M059J (cell line): ENCODE measurements at regions not wholly inside any gene's neighbourhood (a gene's known extent, or its start where the extent isn't known, plus 50 kb on each side); places are given as distances from the start of the nearest gene placed in this dataset.
A peak's percentile ranks its signal among the peaks of the same experiment; 100 is the strongest.
"Not testable (repeated sequence)": the region's sequence is repeated elsewhere in the genome, so short reads cannot be mapped to it uniquely, and the experiment has no call there.

Source experiments
- DNase-seq: peaks from one replicate; pipeline ENCODE4 v3.0.0-alpha.2; 2012; ENCODE audit warnings: low read depth

DNA sequence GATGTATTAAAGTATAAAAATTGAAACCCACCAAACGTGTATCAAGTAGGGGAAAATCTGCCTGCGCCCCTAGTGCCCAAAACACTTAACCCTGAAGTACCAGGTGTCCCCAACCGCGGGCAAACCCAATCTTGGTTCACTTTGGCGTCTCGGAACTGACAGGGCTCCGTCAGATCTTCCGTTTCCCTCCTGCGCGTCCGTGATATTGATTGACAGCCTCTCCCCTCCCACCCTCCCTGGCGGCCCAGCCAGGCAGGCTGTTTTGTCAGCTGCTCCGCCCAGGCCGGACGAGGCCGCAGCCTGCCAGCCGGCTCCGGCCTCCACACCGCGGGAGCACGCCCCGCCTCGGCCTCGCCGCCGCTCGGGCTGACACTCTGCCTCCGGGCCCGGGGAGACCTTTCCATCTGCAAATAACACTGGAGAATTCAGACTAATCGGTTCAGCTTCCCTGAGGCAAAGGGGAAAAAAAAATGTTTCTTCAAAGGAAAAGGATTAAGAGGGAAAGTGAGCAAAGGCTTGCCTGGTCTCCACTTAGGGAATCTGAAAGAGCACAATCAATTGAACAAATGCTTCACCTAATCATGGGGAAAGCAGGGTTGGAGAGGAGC lies 234.9 kb upstream of the MCHR2 start:
- DNase-seq = peak; percentile 91

DNA sequence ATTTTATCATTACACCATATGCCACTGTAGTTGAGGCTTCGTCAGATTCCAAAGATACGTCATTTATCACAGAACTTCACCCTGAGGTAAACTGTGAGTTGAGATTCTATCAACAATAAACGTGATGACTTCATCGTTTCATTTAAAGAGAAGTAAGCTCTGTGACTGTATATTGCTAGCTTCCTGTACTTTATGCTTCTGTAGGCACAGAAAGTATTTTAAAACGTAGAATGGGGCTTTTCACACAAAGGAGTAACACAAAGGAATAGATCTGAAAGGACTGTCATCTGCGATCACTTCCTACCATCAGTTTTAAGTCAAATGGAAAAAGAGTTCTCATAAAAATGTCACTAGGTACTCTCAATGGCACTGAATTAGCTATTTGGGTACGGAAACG lies 234.4 kb upstream of the MCHR2 start:
- DNase-seq = peak; percentile 54

DNA sequence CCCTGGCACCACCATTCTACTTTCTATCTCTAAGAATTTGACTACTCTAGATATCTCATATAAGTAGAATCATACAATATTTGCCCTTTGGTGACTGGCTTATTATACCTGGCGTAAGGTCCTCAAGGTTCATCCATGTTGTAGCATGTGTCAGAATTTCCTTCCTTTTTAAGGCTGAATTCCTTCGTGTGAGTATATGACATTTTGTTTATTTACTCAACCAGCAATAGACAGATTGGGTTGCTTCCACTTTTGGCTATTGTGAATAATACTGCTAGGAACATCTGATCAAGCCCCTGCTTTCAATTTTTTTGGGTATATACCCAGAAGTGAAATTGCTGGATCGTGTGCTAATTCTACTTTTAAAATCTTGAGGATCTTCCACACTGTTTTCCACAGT lies 232.8 kb upstream of the MCHR2 start:
- peak; percentile 67 for DNase-seq

DNA sequence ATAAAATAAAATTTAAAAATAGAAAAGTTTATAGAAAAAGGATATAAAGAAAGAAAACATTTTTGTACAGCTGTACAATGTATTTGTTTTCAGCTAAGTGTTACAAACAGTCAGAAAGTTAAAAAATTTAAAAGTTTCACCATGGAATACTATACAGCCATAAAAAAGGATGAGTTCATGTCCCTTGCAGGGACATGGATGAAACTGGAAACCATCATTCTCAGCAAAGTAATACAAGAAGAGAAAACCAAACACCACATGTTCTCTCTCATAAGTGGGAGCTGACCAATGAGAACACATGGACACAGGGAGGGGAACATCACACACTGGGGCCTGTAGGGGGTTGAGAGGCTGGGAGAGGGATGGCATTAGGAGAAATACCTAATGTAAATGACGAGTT lies 229.9 kb upstream of the MCHR2 start:
- DNase-seq = not testable (repeated sequence)

DNA sequence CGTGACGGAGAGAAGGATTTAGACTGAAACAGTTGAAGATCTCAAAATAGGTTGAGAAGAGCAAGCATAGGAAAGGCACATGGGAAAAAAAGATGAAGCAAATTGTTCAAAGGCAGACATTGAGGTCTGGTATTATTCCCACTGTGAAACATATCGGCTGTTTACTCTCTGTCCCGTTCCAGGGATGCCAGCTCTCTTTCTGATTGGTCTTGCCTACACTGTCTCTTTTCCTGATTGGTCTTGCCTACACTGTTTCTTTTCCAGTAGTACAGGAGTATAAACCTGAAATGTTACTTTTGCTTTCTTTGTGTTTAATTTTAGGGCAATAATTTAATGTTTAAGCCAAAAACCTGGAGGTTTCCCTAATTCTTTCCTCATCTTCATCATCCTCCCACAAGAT lies 226.5 kb upstream of the MCHR2 start:
- DNase-seq = peak; percentile 28

DNA sequence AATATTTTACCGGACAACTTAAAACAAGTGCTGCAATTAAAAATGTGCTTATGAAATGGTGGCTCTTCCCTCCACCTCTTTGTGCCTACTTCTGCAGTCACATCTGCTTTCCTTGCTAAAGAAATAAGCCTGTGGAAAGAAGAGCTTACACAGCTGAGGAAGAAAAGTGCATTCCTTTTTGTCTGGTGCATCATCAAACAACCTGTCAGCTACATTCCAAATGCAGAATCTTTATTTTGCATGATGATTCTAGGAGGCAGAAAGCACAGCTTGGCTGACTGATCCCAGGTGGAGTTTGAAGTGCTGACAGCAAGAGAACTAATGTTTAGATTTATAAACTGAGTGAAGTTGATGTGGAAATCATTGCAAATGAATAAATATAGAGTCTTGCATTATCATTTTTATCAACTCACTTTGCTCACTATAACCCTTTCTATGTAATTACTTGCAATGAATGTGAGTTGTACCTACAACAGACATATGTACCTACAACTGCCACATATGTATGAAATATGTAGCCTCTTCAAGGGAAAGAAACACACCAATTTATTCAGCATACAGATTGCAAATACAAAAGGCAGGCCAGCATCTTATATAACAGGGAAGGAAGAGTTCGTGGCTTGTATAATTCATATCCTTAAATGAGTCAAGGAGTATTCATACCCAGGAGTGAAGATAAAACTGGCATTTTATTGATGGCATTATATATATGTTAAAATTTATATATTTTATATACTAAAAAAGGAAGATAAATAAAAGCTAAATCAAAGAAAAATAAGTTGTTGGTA lies 223.4 kb upstream of the MCHR2 start:
- no peak for DNase-seq

DNA sequence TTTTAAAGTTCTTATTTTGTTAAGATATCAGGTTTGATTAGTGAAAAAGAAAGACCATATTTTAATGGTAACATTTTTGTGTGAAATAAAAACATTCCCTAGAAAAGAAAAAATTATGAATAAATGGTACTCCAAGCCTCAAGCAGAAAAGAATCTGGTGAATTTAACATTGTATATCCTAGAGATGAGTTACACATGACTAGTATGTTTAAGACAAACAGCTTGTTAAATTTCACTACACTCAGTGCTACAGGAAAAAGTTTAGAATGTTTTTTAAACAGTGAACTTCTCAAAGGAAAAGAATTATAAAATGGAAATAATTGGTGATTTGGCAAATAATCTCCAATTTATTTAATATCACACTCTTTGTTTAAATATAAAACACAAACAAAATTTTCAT lies 222.7 kb upstream of the MCHR2 start:
- DNase-seq = no peak

DNA sequence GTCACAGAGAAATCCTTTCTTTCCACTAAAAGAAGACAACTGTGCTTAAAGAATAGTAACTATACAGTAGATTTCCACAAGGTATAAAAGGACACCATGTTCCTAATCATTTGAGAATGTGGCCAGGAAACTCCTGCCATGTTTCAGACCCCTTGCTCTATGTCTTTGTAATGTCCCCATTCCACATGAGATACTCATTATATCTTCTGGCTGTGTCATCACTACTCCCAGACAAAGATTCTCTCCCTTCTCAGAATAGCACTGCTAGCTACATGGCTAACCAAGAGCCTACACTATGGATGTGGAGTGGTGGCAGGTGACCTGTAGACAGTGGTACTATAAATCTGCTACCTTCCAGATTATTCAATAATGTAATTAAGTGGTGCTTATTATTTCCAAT lies 218.1 kb upstream of the MCHR2 start:
- no peak for DNase-seq

DNA sequence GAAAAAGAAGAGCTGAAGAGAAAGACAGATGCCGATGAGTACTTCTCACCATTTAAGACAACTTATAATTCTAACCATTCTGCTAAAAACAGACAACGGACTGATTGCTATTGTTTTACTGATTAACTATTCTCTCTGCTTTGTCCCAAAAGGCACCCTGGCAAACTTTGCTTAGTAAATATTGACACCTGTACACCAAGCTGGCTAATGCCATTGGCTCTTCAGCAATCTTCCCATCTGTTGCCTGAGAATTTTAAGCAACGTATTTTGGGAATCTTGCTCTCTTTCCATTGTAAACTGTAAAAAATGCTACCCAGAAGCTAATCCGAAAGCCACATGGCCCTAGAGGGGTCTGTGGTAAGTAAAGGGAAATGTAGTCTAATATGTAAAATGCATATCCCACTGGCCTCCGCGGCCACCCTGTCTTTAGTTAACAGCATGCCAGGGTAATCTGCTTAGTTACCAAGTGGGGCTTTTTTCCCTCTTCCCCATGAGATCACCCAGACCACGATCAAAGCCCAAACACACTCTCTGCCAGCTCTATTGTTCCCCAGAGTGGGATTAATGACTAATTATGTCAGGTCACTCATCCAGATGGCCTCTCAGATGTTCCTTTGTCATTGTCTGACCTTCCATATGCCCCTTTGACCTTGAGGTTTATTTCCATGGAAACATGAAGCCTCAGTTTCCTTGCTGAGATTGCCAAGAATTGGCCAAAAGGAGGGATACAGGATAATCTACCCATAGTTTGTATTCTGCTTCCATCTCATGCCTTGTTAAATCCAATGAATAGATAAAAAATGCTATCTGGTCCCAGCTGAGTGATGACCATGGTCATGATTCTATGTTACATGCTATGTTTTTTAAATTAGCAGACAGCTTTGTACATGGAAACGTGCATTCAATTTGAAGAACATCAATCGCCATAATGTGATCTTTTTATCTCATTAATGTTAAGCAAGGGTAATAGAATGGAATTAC lies 216.4 kb upstream of the MCHR2 start:
- peak; percentile 45 for DNase-seq

DNA sequence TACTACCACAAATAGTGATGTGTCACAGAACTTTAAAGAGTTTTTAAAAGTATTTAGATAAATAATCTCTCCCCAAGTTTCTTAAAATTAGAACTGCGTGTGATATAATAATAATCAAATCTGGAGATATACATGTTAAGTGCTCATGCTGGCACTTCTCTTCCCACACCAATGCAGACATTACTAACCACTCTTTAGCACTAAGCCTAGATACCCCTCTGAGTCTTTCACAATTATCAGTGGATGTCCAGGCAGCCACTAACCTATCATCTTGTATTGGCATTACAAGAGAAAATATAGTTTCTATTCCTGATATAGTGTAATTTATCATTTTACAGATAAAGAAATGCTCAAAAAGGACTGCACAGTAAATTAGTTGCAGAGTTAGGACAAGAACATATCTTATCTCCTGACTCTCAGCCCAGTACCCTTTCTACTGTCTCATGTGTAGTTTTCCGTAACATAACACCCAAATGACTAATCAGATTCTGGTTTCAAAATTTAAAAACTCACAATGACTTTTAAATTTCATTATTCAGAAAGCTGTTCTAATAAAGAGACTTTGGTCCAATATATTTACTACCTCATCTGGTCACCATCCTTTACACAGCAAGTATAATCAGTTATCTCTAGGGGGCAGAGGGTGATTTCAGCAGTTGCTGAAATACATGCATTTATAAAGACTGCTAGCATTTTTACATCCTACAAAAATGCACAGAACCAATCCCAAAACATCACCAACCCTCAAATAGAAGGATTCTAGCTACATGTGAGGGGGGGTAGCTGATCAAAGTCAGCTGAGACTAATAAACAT lies 215.5 kb upstream of the MCHR2 start:
- DNase-seq = peak; percentile 44

DNA sequence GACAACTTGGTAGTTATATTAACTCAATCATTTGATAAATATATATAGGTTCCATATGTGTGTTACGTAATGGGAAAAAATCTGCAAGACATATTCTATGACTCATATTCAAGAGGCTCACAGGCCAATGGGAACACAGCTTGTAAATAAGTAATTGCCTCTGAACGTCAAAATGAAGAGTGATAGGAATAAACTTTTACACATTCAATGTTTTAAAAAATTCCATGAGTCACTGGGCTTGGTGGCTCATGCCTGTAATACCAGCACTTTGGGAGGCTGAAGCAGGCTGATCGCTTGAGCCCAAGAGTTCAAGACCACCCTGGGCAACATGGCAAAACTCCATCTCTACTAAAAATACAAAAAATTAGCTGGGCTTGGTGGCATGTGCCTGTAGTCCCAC lies 209.4 kb upstream of the MCHR2 start:
- peak; percentile 99 for DNase-seq

DNA sequence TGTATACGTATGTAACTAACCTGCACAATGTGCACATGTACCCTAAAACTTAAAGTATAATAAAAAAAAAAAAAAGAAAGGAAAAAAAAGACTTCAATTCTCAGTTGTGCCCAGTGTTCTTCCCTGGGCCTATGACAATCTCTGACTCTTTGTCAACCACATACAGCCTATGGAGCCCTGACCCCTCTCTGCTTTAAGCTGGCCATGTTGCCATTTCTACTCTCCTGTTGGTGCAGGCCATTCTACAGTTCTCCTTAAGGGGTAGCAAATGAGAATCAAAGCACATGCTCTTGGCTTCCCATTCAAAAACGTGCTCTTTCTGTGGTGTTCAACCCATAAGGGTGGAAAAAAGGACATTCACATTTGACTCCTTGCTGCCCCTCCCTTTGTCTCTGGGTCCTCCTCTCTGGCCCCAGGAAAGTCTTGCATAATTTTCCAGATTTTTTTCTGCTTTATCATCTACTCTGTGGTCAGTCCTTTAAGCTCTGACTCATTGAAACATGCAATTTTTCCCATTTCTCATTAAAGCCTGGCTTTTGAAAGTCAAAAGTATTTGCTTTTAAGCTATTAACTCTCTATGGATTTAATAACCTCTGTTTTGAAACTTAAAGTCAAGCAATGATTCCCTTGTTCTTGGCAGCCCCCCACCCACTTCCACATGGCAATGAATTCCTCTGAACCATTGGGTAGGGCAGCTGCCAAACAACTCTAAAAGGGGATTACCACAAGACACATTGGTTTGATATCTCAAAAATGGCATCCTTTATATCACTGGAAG lies 208.6 kb upstream of the MCHR2 start:
- peak; percentile 99 for DNase-seq

DNA sequence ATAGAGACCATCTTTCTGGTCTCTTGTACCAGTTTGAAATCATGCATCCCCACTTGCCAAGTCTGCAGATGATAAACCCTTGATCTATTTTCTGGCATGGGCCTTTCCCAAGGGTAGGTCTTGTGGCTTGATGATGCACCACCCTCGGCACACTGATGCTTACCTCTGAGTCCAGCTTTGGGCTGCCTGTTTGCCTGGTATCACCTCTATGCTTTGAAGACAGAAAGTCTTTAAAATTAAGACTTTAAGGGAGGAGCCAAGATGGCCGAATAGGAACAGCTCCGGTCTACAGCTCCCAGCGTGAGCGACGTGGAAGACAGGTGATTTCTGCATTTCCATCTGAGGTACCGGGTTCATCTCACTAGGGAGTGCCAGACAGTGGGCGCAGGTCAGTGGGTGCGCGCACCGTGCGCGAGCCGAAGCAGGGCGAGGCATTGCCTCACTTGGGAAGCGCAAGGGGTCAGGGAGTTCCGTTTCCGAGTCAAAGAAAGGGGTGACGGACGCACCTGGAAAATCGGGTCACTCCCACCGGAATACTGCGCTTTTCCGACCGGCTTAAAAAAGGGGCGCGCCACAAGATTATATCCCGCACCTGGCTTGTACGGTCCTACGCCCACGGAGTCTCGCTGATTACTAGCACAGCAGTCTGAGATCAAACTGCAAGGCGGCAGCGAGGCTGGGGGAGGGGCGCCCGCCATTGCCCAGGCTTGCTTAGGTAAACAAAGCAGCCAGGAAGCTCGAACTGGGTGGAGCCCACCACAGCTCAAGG lies 202.4 kb upstream of the MCHR2 start:
- not testable (repeated sequence) for DNase-seq

DNA sequence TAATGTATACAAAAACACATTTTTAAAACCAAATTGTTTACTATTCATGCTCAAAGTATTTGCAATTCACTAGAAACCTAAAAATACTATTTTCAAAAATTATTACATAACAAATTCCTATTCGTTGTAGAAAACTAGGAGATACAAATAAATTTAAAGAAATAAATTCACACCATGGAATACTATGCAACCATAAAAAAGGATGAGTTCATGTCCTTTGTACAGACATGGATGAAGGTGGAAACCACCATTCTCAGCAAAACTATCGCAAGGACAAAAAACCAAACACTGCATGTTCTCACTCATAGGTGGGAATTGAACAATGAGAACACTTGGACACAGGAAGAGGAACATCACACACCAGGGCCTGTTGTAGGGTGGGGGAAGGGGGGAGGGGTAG lies 201.2 kb upstream of the MCHR2 start:
- DNase-seq = not testable (repeated sequence)

DNA sequence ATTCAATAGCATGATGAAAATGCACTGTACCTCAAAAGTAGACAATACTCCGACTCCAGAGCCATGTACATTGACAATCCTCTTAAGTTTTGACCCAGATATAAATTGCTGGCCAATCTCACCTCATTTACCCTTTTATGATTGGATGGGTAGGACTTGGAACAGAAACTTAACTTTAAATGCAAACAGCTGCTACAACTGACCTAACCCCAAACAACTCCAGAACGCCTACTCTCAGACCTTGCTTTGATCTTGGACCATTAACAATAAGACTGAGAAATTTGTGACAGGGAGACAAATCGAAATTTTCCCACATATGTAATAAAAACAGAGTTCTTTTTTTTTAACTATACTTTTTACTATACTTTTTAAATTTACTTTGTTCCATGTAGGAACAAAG lies 200.5 kb upstream of the MCHR2 start:
- no peak for DNase-seq

DNA sequence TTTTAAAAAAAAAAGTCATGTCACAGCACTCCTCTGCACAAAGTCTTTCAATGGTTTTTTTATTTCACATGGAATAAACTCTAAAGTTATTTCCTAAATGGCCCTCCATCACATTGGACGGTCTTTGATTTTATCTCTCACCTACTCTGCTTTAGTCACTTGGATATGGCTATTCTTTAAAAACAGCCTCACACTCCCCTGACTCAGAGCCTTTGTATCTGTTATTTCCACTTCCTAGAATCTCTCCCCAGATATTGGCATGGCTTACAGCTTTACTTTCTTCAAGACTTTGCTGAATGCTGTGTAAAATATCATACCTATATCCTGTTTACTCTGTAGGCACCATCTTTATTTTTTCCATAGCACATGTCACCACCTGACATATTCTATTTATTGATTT lies 194.7 kb upstream of the MCHR2 start:
- DNase-seq = peak; percentile 41

DNA sequence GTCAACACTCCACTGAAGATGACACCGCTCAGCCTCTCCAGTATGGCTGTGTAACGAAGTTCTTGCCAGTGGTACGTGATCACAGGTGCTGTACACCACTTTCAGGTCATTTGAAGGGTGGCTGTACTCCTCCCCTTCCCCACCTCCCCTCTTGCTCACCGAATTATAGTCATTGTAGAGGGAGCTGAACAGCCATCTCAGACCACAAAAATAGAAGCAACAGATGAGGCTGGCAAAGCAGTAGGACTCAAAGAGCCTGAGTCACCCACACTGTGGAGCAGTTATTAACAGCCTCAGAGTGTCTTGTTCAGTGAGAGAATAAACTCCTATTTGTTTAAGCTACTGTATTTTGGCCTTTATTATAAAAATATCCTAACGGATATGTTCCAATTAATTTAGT lies 192.5 kb upstream of the MCHR2 start:
- peak; percentile 77 for DNase-seq

DNA sequence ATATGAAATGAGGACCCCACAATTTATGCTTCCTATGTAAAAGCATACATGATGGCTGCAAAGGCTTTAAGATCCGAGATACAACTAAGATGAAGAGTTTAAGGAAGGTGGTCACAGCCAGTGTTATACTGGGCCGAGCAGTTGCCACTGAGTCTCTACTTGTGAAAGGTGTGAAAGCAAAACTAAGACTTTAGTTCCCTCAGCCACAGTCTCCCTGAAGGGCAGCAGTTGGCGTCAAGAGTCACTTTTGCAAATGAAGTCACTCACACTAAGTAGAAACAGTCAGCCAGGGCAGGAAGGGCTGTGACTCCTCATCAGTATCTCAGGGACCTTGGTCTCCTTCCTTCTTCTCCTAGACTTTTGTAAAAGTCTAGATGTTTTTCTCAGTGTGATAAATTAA lies 191.6 kb upstream of the MCHR2 start:
- no peak for DNase-seq

DNA sequence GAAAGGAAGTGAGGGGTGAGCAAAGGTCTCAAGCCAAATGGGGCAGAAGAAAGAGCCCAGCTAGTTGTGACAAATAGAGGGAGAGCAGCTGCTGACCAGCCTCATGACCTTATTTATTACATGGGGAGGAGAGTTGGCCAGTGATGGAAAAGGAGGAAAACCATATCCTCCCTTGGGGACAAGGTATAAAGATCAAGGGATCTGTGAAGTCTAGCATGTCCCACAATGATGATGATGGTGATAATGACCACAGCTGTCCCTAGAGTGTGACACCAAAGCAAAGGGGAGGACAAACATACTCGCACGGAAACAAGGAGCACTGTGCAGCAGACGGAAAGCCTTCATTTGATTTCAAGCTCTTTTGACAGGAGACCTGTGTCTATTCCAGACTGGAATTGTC lies 190.4 kb upstream of the MCHR2 start:
- DNase-seq = peak; percentile 21

DNA sequence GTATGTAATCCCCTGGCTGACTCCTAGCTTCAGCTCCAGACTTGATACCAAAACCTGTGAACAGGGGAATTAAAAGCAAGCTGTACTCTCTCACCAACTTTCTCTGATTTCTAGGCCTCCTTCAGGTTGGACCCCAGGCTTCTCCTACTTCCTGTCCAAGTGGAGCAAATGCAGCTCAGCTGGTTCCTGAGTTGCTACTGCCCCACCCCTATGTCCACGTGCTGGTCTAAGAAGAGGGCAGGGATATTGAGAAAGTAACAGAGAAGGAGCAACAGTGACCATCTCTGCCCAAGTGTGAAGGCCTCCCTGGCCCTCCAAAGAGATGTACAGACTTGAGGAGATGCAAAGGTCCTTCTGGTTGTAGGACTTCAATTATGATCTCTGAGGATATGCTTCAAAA lies 188.3 kb upstream of the MCHR2 start:
- no peak for DNase-seq
